Mesendoderm (in vitro differentiated cells): ENCODE measurements at regions not wholly inside any gene's neighbourhood (a gene's known extent, or its start where the extent isn't known, plus 50 kb on each side); places are given as distances from the start of the nearest gene placed in this dataset.

Experiments
- DNase-seq: peaks from one replicate; pipeline ENCODE4 v3.0.0; 2013
- H2AK5ac ChIP-seq: 2 replicates; pipeline ENCODE4 v1.6.1; 2013; ENCODE audit warnings: low read length, inconsistent platforms
- H2BK120ac ChIP-seq: 2 replicates; pipeline ENCODE4 v1.6.1; 2013; ENCODE audit warnings: low read depth, mild to moderate bottlenecking, low read length, moderate library complexity, mixed read lengths
- H2BK15ac ChIP-seq: replicated peaks from 2 replicates; pipeline ENCODE4 v1.6.1; 2013; ENCODE audit warnings: low read depth, mild to moderate bottlenecking, moderate library complexity
- H2BK5ac ChIP-seq: 2 replicates; pipeline ENCODE4 v1.6.1; 2013; ENCODE audit warnings: low read length, inconsistent platforms
- H3K18ac ChIP-seq: 2 replicates; pipeline ENCODE4 v1.6.1; 2013; ENCODE audit warnings: mild to moderate bottlenecking, low read length, mixed read lengths
- H3K23ac ChIP-seq: one replicate; pipeline ENCODE4 v1.6.1; 2013; ENCODE audit warnings: low read length
- H3K27ac ChIP-seq: 2 replicates; pipeline ENCODE4 v1.5.1; 2013; ENCODE audit warnings: low read depth, mild to moderate bottlenecking, inconsistent platforms, low read length, moderate library complexity
- H3K27me3 ChIP-seq: 2 replicates; pipeline ENCODE4 v1.6.1; 2013; ENCODE audit warnings: low read length, control low read depth, mild to moderate bottlenecking, inconsistent platforms; ENCODE audit not compliant: insufficient read depth, poor library complexity
- H3K36me3 ChIP-seq: 2 replicates; pipeline ENCODE4 v1.6.1; 2013; ENCODE audit warnings: low read length, inconsistent platforms; ENCODE audit not compliant: control insufficient read depth, insufficient read depth
- H3K4ac ChIP-seq: one replicate; pipeline ENCODE4 v1.6.1; 2013; ENCODE audit warnings: low read depth, mild to moderate bottlenecking, low read length, moderate library complexity
- H3K4me1 ChIP-seq: 2 replicates; pipeline ENCODE4 v1.6.1; 2013; ENCODE audit warnings: low read depth, low read length, inconsistent platforms; ENCODE audit not compliant: control insufficient read depth
- H3K4me2 ChIP-seq: 2 replicates; pipeline ENCODE4 v1.6.1; 2013; ENCODE audit warnings: low read length
- H3K4me3 ChIP-seq: 2 replicates; pipeline ENCODE4 v1.5.1; 2013; ENCODE audit warnings: mild to moderate bottlenecking, low read length
- H3K56ac ChIP-seq: one replicate; pipeline ENCODE4 v1.6.1; 2013; ENCODE audit warnings: low read length
- H3K79me1 ChIP-seq: 2 replicates; pipeline ENCODE4 v1.6.1; 2013; ENCODE audit warnings: low read length, inconsistent platforms
- H3K79me2 ChIP-seq: 2 replicates; pipeline ENCODE4 v1.6.1; 2013; ENCODE audit warnings: mild to moderate bottlenecking, low read length; ENCODE audit not compliant: control insufficient read depth, insufficient read depth
- H3K9ac ChIP-seq: 2 replicates; pipeline ENCODE4 v1.6.1; 2013; ENCODE audit warnings: low read length, inconsistent platforms
- H4K5ac ChIP-seq: one replicate; pipeline ENCODE4 v1.6.1; 2013; ENCODE audit warnings: low read length
- H4K8ac ChIP-seq: one replicate; pipeline ENCODE4 v1.6.1; 2013; ENCODE audit warnings: low read depth, mild to moderate bottlenecking, control low read depth, low read length, moderate library complexity
- WGBS: extraction: QIAGEN DNeasy Blood & Tissue Kit; methylation state at CpG from one replicate; pipeline ENCODE4 v1.1.7; 2013; ENCODE audit warnings: low lambda C conversion rate, missing lambda C conversion rate; ENCODE audit not compliant: insufficient coverage; ENCODE audit errors: extremely low coverage; 5-methylcytosine and 5-hydroxymethylcytosine counted together

- no peak overlapping the region for H4K8ac ChIP-seq
- no peaks in the 10 kb centered on the region for H3K27me3 ChIP-seq
- no peak overlapping the region for H2BK15ac ChIP-seq
- H3K4me3 ChIP-seq: no peak overlapping the region
- H2BK5ac ChIP-seq: no peak overlapping the region
- no peak overlapping the region for H2BK120ac ChIP-seq
- WGBS: no CpG with 5 or more reads among the region's 1 CpG
- no peak for DNase-seq
- H3K4me2 ChIP-seq: no peak overlapping the region
- no peaks in the 10 kb centered on the region for H3K79me2 ChIP-seq
- H3K9ac ChIP-seq: no peak overlapping the region
- no peaks in the 10 kb centered on the region for H3K4me1 ChIP-seq
- H3K27ac ChIP-seq: no peak overlapping the region
- H3K79me1 ChIP-seq: no peaks in the 10 kb centered on the region
- no peak overlapping the region for H3K23ac ChIP-seq
- no peak overlapping the region for H3K18ac ChIP-seq
- H3K4ac ChIP-seq: no peak overlapping the region
- no peak overlapping the region for H3K56ac ChIP-seq
- H3K36me3 ChIP-seq: no peaks in the 10 kb centered on the region
- no peak overlapping the region for H4K5ac ChIP-seq
- H2AK5ac ChIP-seq: no peak overlapping the region
Observed at GRCh38 chr9:29063031-29063430, 1489.8 kb upstream of the C9orf72 start.

- Histone ChIP-seq H3K4me1 (no peaks in the 10 kb centered on the region), H3K79me2 (no peaks in the 10 kb centered on the region), H2BK5ac (no peak overlapping the region), H3K18ac (no peak overlapping the region), H4K5ac (no peak overlapping the region), H3K4me3 (no peak overlapping the region), H3K4ac (no peak overlapping the region), H3K23ac (no peak overlapping the region), H3K4me2 (no peak overlapping the region), H3K36me3 (no peaks in the 10 kb centered on the region), H3K27me3 (no peaks in the 10 kb centered on the region), H2AK5ac (no peak overlapping the region), H2BK120ac (no peak overlapping the region), H3K27ac (no peak overlapping the region), H3K56ac (no peak overlapping the region), H3K9ac (no peak overlapping the region), H3K79me1 (no peaks in the 10 kb centered on the region), H4K8ac (no peak overlapping the region), H2BK15ac (no peak overlapping the region)
- no peak for DNase-seq
- WGBS: no CpG with 5 or more reads among the region's 3 CpGs
Observed at GRCh38 chr9:29066141-29066640, 1492.9 kb upstream of the C9orf72 start.

- Histone ChIP-seq H3K27ac (no peak overlapping the region), H4K8ac (no peak overlapping the region), H3K18ac (no peak overlapping the region), H3K4me2 (no peak overlapping the region), H4K5ac (no peak overlapping the region), H2BK15ac (no peak overlapping the region), H3K79me2 (no peaks in the 10 kb centered on the region), H2AK5ac (no peak overlapping the region), H3K4me3 (no peak overlapping the region), H2BK5ac (no peak overlapping the region), H3K9ac (no peak overlapping the region), H3K23ac (no peak overlapping the region), H3K56ac (no peak overlapping the region), H3K79me1 (no peaks in the 10 kb centered on the region), H3K4me1 (no peaks in the 10 kb centered on the region), H3K27me3 (no peaks in the 10 kb centered on the region), H3K36me3 (no peaks in the 10 kb centered on the region), H2BK120ac (no peak overlapping the region), H3K4ac (no peak overlapping the region)
- no CpG with 5 or more reads among the region's 2 CpGs for WGBS
- DNase-seq: no peak
Observed at GRCh38 chr9:29068461-29068860, 1495.2 kb upstream of the C9orf72 start.

- H4K8ac ChIP-seq: no peak overlapping the region
- H2BK5ac ChIP-seq: no peak overlapping the region
- H3K23ac ChIP-seq: no peak overlapping the region
- no peak overlapping the region for H3K4ac ChIP-seq
- H3K79me1 ChIP-seq: no peaks in the 10 kb centered on the region
- H2AK5ac ChIP-seq: no peak overlapping the region
- H4K5ac ChIP-seq: no peak overlapping the region
- no peaks in the 10 kb centered on the region for H3K36me3 ChIP-seq
- H3K79me2 ChIP-seq: no peaks in the 10 kb centered on the region
- no peak overlapping the region for H3K4me3 ChIP-seq
- no peak overlapping the region for H3K18ac ChIP-seq
- no peak overlapping the region for H3K27ac ChIP-seq
- DNase-seq: no peak
- H3K4me1 ChIP-seq: no peaks in the 10 kb centered on the region
- H3K4me2 ChIP-seq: no peak overlapping the region
- H2BK120ac ChIP-seq: no peak overlapping the region
- H3K9ac ChIP-seq: no peak overlapping the region
- H2BK15ac ChIP-seq: no peak overlapping the region
- H3K27me3 ChIP-seq: no peaks in the 10 kb centered on the region
- H3K56ac ChIP-seq: no peak overlapping the region
Observed at GRCh38 chr9:29069376-29069775, 1496.1 kb upstream of the C9orf72 start.

GRCh38 chr9:29078063-29078666 lies 1504.9 kb upstream of the C9orf72 start:
- H4K8ac ChIP-seq: no peak overlapping the region
- H3K23ac ChIP-seq: no peak overlapping the region
- no peaks in the 10 kb centered on the region for H3K4me1 ChIP-seq
- H2AK5ac ChIP-seq: no peak overlapping the region
- no peaks in the 10 kb centered on the region for H3K79me1 ChIP-seq
- H3K79me2 ChIP-seq: no peaks in the 10 kb centered on the region
- H3K9ac ChIP-seq: no peak overlapping the region
- H3K56ac ChIP-seq: no peak overlapping the region
- H3K36me3 ChIP-seq: no peaks in the 10 kb centered on the region
- DNase-seq: no peak
- no peak overlapping the region for H3K4me2 ChIP-seq
- no peak overlapping the region for H3K4me3 ChIP-seq
- H2BK5ac ChIP-seq: no peak overlapping the region
- no CpG with 5 or more reads among the region's 3 CpGs for WGBS
- H2BK120ac ChIP-seq: no peak overlapping the region
- H3K4ac ChIP-seq: no peak overlapping the region
- H3K27ac ChIP-seq: no peak overlapping the region
- H4K5ac ChIP-seq: no peak overlapping the region
- no peak overlapping the region for H3K18ac ChIP-seq
- no peak overlapping the region for H2BK15ac ChIP-seq
- H3K27me3 ChIP-seq: no peaks in the 10 kb centered on the region

- Histone ChIP-seq H2BK5ac (no peak overlapping the region), H3K27me3 (no peaks in the 10 kb centered on the region), H3K18ac (no peak overlapping the region), H3K27ac (no peak overlapping the region), H3K4me1 (no peaks in the 10 kb centered on the region), H2AK5ac (no peak overlapping the region), H4K8ac (no peak overlapping the region), H4K5ac (no peak overlapping the region), H3K23ac (no peak overlapping the region), H3K9ac (no peak overlapping the region), H3K36me3 (no peaks in the 10 kb centered on the region), H2BK120ac (no peak overlapping the region), H3K4me2 (no peak overlapping the region), H3K4me3 (no peak overlapping the region), H3K56ac (no peak overlapping the region), H3K4ac (no peak overlapping the region), H2BK15ac (no peak overlapping the region), H3K79me1 (no peaks in the 10 kb centered on the region), H3K79me2 (no peaks in the 10 kb centered on the region)
- DNase-seq: no peak
- WGBS: no CpG with 5 or more reads among the region's 2 CpGs
Observed at GRCh38 chr9:29100762-29101161, 1527.5 kb upstream of the C9orf72 start.
